BJ (cell line): ENCODE measurements at regions not wholly inside any gene's neighbourhood (a gene's known extent, or its start where the extent isn't known, plus 50 kb on each side); places are given as distances from the start of the nearest gene placed in this dataset.

Source experiments
- CTCF ChIA-PET: fragments of 350-600 bp; formaldehyde crosslinking; extraction: SDS; loops from one replicate; lab custom pipeline; 2021; ENCODE audit warnings: antibody characterized with exemption, inconsistent platforms; lab: Yijun Ruan, JAX
- POLR2A ChIA-PET: fragments of 300-600 bp; sonication (Branson Sonifier 250); formaldehyde crosslinking; extraction: SDS; loops from one replicate; lab custom pipeline; 2021; ENCODE audit warnings: antibody characterized with exemption; lab: Charles Lee
- DNase-seq: peaks from one replicate; pipeline ENCODE4 v3.0.0-alpha.2; 2011; ENCODE audit warnings: low read depth
- H3K27me3 ChIP-seq: 2 replicates; pipeline ENCODE4 v1.6.0; 2011; ENCODE audit warnings: low read length; ENCODE audit not compliant: control insufficient read depth, insufficient read depth
- H3K36me3 ChIP-seq: 2 replicates; pipeline ENCODE4 v1.5.1; 2011; ENCODE audit warnings: low read length; ENCODE audit not compliant: control insufficient read depth, insufficient read depth
- H3K4me3 ChIP-seq: 2 replicates; pipeline ENCODE4 v1.5.1; 2011; ENCODE audit warnings: low read depth, mild to moderate bottlenecking, control low read depth, low read length
- TF ChIP-seq, protein P1 (sequence below): IDR thresholded peaks from 2 replicates; pipeline ENCODE4 v1.5.1; 2011; ENCODE audit warnings: low read depth, mild to moderate bottlenecking, control low read depth, inconsistent platforms, low read length, moderate library complexity; ENCODE audit not compliant: insufficient read depth

DNA sequence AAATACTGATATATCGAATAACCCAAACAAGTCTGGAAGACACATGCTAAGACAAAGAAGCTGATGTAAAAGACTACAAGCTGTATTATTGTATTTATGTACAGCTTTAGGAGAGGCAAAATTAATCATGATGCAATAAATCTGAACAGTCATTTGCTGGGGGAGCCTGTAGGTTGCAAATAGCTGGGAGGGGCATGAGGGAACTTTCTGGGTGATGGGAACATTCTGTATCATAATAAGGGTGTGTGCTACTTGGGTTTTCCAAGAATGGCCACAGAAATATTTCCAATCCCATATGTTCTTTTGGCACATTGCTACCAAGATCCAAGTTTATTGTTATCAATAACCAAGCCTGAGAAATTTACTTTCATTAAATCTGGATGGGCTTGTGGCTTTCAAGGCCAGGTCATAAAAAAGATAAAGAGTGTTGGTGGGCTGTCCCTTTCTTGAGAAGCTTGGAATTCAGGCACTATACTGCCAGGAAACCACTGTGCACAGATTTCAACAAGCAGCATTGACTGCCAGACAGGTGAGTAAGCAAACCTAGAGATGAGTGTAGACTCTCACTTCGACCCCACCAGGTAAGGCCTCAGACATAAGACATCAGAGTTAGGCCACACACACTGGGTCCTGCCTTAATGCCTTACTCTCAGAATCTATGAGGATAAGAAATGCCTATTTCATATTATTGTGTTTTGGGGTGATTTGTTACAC lies 629.7 kb upstream of the FZD8 start:
- no peak for DNase-seq
- CTCF ChIA-PET = interaction anchor here (1.1 kb wide), 1 partner anchor 60 kb away, joined by 3 read pairs; no protein-coding TSS in a partner anchor

DNA sequence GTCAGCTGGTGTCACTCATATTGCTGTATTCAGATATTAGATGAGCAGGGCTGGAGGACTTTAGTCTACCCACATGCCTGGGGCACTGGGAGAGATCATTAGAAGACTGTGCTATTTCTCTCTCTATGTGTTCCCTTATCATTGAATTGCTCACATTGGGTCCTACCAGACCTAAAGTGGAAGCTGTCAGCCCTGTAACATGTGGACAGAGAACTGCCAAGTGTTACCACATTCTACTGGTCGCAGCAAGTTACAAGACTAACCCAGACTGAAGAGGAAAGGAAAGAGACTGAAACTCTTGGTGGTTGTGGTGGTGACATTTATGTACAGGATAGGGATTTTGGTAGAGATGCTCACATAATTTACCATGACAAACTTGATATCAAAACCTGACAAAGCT lies 627.1 kb upstream of the FZD8 start:
- ChIA-PET CTCF (no interaction called here), POLR2A (no interaction called here)
- H3K4me3 ChIP-seq = no peak overlapping the region
- H3K27me3 ChIP-seq = no peaks in the 10 kb centered on the region
- no peak for DNase-seq
- TF ChIP-seq, protein P1, sequence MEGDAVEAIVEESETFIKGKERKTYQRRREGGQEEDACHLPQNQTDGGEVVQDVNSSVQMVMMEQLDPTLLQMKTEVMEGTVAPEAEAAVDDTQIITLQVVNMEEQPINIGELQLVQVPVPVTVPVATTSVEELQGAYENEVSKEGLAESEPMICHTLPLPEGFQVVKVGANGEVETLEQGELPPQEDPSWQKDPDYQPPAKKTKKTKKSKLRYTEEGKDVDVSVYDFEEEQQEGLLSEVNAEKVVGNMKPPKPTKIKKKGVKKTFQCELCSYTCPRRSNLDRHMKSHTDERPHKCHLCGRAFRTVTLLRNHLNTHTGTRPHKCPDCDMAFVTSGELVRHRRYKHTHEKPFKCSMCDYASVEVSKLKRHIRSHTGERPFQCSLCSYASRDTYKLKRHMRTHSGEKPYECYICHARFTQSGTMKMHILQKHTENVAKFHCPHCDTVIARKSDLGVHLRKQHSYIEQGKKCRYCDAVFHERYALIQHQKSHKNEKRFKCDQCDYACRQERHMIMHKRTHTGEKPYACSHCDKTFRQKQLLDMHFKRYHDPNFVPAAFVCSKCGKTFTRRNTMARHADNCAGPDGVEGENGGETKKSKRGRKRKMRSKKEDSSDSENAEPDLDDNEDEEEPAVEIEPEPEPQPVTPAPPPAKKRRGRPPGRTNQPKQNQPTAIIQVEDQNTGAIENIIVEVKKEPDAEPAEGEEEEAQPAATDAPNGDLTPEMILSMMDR = no peak
- no peaks in the 10 kb centered on the region for H3K36me3 ChIP-seq

More for the DNA sequence above, 629.7 kb upstream of the FZD8 start:
- POLR2A ChIA-PET = no interaction called here
- no peaks in the 10 kb centered on the region for H3K27me3 ChIP-seq
- TF ChIP-seq, protein P1 = no peak
- H3K36me3 ChIP-seq = no peaks in the 10 kb centered on the region
- no peak overlapping the region for H3K4me3 ChIP-seq

DNA sequence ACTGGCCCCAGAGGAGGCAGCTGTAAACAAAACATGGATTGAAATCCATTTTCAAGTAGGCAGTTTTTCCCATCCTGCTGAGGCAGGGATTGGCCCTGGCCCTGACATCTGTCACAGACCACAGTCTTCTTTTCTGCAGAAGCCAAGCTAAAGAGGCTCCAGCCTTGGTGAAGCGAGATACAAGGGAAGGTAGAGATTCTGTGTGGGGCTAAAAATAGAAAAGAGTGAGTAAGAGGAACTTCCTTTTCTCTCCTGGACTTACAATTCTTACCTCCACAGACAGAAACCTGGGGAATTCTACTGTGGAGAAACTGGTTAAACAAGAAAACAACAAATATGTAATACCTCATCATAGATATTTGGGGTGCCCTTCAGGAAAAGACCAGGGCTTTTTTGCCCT lies 624.8 kb upstream of the FZD8 start:
- CTCF ChIA-PET = no interaction called here
- Histone ChIP-seq H3K27me3 (no peaks in the 10 kb centered on the region), H3K36me3 (no peaks in the 10 kb centered on the region), H3K4me3 (no peak overlapping the region)
- TF ChIP-seq, protein P1 = no peak
- DNase-seq = no peak
- POLR2A ChIA-PET = no interaction called here

DNA sequence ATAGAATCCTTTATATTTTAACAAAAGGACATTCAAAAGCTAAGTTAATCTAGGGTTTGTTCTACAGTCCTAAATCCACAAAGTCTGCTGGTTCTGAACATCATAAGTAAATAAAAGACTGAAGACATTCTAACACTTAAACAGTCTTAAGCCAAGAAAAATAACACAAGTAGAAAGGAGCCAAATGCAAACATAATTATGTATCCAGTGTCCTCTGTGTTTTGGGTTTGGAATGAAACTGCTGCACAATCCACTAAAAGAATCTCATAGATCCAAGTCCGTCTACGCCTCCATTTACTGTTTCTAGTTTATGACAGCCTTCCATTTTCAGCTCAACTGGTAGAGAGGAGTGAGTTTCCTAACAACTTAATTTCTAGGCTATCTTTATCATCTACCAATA lies 623.6 kb upstream of the FZD8 start:
- Histone ChIP-seq H3K36me3 (no peaks in the 10 kb centered on the region), H3K4me3 (no peak overlapping the region), H3K27me3 (no peaks in the 10 kb centered on the region)
- no peak for DNase-seq
- TF ChIP-seq, protein P1 = no peak
- ChIA-PET CTCF (no interaction called here), POLR2A (no interaction called here)

DNA sequence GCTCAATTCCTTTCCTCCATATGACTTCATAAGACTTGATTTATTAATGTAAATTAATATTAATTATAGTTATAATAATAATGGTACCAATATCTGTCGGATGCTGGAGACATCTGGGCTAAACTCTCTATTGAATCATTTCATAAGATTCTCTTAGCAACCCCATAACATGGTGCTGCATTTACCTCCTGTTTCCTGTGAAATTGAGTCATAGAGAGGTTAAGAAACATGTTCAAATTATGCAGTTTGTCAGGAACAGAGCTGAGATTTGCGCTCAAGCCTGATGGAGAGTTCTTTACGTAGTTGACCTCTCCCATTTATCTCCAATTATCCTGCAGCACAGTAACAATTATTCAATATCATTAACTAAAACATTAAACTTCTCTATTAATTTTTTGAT lies 621.8 kb upstream of the FZD8 start:
- no peaks in the 10 kb centered on the region for H3K36me3 ChIP-seq
- H3K27me3 ChIP-seq = no peaks in the 10 kb centered on the region
- POLR2A ChIA-PET = no interaction called here
- CTCF ChIA-PET = no interaction called here
- DNase-seq = no peak
- TF ChIP-seq, protein P1 = no peak
- no peak overlapping the region for H3K4me3 ChIP-seq
